GM19043 (cell line): ENCODE measurements at regions not wholly inside any gene's neighbourhood (a gene's known extent, or its start where the extent isn't known, plus 50 kb on each side); places are given as distances from the start of the nearest gene placed in this dataset.
"Not testable (repeated sequence)": the region's sequence is repeated elsewhere in the genome, so short reads cannot be mapped to it uniquely, and the experiment has no call there.

Experiments
- ATAC-seq: cut with Tn5 transposase; IDR thresholded peaks from one replicate; pipeline ENCODE4 v1.9.1; 2021; ENCODE audit warnings: low read depth; ENCODE audit not compliant: unreplicated experiment

DNA sequence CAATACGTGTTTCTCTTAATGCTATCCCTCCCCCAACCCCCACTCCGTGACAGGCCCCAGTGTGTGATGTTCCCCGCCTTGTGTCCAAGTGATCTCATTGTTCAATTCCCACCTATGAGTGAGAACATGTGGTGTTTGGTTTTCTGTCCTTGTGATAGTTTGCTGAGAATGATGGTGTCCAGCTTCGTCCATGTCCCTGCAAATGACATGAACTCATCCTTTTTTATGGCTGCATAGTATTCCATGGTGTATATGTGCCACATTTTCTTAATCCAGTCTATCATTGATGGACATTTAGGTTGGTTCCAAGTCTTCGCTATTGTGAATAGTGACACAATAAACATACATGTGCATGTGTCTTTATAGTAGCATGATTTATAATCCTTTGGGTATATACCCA, 52.5 kb downstream of the KIAA0408 start:
- ATAC-seq = not testable (repeated sequence)

DNA sequence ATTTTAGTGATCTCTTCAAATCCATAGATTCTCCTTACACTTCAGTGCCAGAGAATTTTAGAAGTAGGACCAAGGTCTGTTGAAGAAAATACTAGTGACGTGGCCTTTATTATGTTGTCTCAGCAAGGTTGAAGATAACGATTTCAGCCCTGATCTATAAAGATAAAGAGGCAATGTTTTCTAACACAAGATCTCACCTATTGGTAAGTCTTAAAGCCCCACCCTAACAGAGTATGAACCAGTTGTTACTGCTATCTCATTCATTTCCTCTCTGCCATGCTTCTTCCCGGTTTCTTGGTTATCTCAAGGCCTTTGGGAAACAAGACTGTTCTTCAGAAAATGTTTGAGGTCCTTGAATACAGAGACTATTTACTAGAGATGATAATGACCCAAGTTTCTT, 53.1 kb downstream of the KIAA0408 start:
- no peak for ATAC-seq

DNA sequence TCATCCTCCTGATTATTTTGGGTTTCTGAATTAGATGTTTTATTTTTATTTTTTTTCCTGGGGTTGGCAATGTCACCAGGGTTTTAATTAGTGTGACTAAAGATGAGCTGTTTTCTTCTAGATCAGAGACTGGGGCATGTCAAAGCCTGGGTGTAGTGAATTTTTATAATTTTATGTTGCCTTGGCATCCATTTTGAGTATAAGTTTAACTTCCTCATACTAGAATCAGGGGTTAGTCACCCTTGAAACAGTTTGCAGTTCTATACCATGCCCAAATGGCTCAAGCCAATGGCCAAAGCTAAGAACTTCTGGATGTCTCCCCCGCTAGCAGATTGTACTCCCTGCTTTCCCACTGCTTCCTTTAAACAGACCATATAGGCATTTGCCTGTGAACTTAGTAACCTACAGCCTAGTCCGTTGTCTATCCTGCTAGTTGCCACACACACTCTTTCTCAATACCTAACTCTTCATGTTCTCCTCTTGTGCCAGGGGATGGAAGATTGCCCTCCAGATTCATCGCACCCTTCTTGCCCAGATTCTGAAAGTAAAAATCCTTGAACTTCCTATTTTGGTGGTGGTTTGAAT, 54.5 kb downstream of the KIAA0408 start:
- no peak for ATAC-seq

DNA sequence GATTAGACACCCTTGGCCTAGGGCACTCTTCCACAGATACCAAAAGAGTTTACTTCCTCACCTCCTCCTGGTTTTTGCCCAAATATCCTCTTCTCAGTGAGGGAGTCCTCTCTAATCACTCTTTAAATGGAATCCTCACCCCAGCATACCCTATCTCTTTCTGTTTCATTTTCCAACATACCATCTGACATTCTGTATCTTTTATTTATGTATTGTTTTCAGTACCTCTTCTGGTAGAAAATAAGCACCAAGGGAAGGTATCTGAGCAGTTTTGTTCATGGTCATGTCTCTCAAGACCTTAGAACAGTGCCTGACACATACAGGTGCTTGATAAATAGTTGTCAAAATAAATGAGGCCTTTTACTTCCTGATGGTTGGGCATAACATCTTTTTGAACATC, 55.1 kb downstream of the KIAA0408 start:
- peak; percentile 60 for ATAC-seq

DNA sequence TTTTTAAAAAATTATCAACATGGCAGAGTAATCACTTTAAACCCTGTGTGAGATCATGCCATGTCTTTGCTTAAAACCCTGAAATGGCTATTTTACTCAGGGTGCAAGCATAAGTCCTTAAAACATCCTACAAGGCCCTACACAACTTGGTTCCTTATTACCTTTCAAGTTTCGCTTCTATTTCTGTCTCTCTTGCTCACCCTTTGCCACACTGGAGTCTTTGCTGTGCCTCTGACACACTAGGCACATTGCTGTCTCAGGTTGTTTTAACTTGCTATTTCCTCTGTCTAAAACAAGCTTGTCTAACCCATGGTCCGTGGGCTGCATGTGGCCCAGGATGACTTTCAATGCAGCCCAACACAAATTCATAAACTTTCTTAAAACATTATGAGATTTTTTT, 55.6 kb downstream of the KIAA0408 start:
- peak; percentile 65 for ATAC-seq

DNA sequence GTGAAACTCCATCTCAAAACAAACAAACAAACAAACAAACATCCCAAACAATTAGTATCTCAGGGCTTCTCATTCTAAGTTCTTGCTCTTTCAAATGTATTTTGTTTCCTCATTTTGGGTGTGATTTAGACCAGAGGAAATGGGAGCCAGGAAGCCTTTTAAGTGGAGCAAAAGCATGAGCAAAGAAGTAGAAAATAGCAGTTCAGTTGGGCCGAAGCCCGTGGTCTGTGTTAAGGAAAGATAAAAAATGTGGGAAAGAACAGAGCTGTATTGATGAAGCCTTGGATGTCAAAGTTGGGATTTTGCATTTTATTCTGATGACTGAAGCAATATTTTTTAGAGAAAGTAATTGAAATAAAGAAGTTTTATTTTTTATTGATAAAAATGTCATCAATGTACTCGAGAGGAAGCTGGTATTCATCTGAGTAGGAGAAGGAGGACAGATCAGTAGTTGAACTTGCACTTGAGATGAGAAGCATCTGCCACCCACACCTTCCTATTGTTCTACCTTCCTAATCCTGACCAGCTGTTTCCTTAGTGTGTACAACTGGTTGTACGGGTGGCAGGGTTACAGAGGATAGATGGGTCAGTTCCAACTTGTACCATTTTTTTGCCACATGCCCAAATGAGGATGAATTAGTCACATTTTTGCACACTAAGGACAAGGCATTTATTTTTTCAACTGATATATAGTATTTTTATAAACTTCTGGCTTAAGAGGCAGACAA, 56.1 kb downstream of the KIAA0408 start:
- no peak for ATAC-seq

DNA sequence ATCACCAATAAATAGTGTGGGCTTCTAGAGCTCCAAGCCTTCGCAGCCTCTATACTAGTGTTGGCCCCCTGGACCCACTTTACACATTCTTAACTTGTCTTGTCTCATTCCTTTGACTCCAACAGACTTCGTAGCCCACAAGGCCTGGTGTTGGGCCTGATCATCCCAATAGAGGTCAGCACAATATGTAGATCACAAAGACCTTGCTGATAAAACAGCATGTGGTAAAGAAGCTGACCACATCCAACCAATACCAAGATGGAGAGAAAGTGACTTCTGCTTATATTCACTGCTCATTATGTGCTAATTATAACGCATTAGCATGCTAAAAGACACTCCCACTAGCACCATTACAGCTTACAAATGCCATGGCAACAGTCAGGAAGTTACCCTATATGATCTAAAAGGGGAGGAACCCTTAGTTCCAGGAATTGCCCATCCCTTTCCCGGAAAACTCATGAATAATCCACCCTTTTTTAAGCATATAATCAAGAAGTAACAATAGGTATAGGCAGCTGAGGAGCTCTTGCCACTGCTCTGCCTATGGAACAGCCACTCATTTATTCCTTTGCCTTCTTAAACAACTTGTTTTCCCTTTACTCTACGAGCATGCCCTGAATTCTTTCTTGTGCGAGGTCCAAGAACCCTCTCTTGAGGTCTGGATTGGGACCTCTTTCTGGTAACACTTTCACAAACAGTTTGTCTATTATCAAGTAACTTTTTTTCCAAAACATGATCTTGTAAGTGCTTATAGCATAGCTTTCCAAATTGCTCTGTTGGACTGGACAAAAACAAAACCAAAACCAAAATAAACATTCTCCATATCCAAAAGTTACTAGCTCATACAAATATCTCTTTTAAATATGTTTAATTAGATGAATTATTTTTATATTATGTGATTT, 54.6 kb upstream of the ECHDC1 start:
- ATAC-seq = no peak

DNA sequence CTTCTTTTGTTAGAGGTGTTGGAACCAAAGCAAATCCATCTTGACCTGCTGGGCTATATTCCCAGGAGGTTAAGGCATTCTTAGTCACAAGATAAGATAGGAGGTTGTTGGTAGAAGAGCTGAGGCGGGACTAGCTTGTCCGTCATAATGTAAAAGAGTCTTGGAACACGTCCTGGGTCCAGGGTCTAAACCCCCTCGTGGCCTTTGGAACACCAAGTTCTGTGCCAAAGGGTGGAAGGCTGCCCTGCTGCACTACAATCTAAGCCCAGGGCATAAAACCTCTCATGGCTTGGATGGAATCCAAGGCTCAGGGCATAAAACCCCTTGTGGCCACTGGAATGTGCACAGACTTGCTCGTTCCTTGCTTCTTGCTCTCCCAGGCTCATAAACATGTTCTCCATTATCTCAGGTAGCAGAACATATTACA, 53.8 kb upstream of the ECHDC1 start:
- ATAC-seq = not testable (repeated sequence)
